ENCODE measurements at regions not wholly inside any gene's neighbourhood (a gene's known extent, or its start where the extent isn't known, plus 50 kb on each side); places are given as distances from the start of the nearest gene placed in this dataset.

DNA sequence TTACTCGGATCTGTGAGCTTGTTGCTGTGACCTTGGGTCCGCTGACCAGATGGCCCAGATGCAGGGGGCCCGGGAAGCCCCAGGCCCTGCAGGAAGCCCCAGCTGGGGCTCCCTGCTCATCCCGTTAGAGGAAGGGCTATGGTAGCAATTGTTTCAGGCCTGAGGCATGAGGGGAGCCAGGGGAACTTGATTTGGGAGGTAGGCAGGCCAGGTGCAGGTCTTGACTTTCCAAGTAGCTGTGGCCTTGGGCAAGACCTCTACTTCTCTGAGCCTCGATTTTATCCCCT, 55.0 kb upstream of the CXCL12 start:
- H4K20me1 ChIP-seq (ENCODE audit: insufficient read depth, low read length): no peaks in the 10 kb centered on the region
- no peaks in the 10 kb centered on the region for H3K9me3 ChIP-seq (ENCODE audit: low read depth, low read length)
- no peak overlapping the region for H3K4me3 ChIP-seq (ENCODE audit: insufficient read depth, low read length)
- no peaks in the 10 kb centered on the region for H3K36me3 ChIP-seq (ENCODE audit: insufficient read depth, low read length)
- H3K27ac ChIP-seq (ENCODE audit: low read depth, low read length): no peak overlapping the region
- TF ChIP-seq, protein P1, sequence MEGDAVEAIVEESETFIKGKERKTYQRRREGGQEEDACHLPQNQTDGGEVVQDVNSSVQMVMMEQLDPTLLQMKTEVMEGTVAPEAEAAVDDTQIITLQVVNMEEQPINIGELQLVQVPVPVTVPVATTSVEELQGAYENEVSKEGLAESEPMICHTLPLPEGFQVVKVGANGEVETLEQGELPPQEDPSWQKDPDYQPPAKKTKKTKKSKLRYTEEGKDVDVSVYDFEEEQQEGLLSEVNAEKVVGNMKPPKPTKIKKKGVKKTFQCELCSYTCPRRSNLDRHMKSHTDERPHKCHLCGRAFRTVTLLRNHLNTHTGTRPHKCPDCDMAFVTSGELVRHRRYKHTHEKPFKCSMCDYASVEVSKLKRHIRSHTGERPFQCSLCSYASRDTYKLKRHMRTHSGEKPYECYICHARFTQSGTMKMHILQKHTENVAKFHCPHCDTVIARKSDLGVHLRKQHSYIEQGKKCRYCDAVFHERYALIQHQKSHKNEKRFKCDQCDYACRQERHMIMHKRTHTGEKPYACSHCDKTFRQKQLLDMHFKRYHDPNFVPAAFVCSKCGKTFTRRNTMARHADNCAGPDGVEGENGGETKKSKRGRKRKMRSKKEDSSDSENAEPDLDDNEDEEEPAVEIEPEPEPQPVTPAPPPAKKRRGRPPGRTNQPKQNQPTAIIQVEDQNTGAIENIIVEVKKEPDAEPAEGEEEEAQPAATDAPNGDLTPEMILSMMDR (IDR thresholded peaks at IDR 0.05; ENCODE audit: extremely low read depth, low read depth, low read length): no peak
- H2AFZ ChIP-seq (ENCODE audit: low read length): no peak overlapping the region
- DNase-seq (ENCODE audit: insufficient read length, low spot score, missing footprints): no peak
- no peaks in the 10 kb centered on the region for H3K27me3 ChIP-seq (ENCODE audit: insufficient read depth, low read length)
- H3K79me2 ChIP-seq (ENCODE audit: insufficient read depth, low read length): no peaks in the 10 kb centered on the region
- peaks cover 8% of the 10 kb centered on the region for H3K4me1 ChIP-seq (ENCODE audit: insufficient read depth, low read length)
- H3K4me2 ChIP-seq (ENCODE audit: insufficient read depth, low read length): no peak overlapping the region

- Histone ChIP-seq H2AFZ (ENCODE audit: low read length) (no peak overlapping the region), H3K4me2 (ENCODE audit: insufficient read depth, low read length) (no peak overlapping the region), H3K9me3 (ENCODE audit: low read depth, low read length) (no peaks in the 10 kb centered on the region), H3K27ac (ENCODE audit: low read depth, low read length) (no peak overlapping the region), H3K79me2 (ENCODE audit: insufficient read depth, low read length) (no peaks in the 10 kb centered on the region), H3K4me1 (ENCODE audit: insufficient read depth, low read length) (peaks cover 2% of the 10 kb centered on the region), H4K20me1 (ENCODE audit: insufficient read depth, low read length) (no peaks in the 10 kb centered on the region), H3K36me3 (ENCODE audit: insufficient read depth, low read length) (no peaks in the 10 kb centered on the region), H3K4me3 (ENCODE audit: insufficient read depth, low read length) (no peak overlapping the region), H3K27me3 (ENCODE audit: insufficient read depth, low read length) (no peaks in the 10 kb centered on the region)
- TF ChIP-seq, protein P1 (IDR thresholded peaks at IDR 0.05; ENCODE audit: extremely low read depth, low read depth, low read length): peak; percentile 30
- no peak for DNase-seq (ENCODE audit: insufficient read length, low spot score, missing footprints)
Measured at GRCh38 chr10:44457259-44457658, 72.4 kb upstream of the CXCL12 start.

GRCh38 chr10:44458671-44459413, 73.9 kb upstream of the CXCL12 start:
- no peaks in the 10 kb centered on the region for H3K36me3 ChIP-seq (ENCODE audit: insufficient read depth, low read length)
- no peak overlapping the region for H3K4me2 ChIP-seq (ENCODE audit: insufficient read depth, low read length)
- no peaks in the 10 kb centered on the region for H4K20me1 ChIP-seq (ENCODE audit: insufficient read depth, low read length)
- H3K27ac ChIP-seq (ENCODE audit: low read depth, low read length): no peak overlapping the region
- H3K9me3 ChIP-seq (ENCODE audit: low read depth, low read length): no peaks in the 10 kb centered on the region
- no peak overlapping the region for H3K4me3 ChIP-seq (ENCODE audit: insufficient read depth, low read length)
- DNase-seq (ENCODE audit: insufficient read length, low spot score, missing footprints): peak; percentile 38
- H3K79me2 ChIP-seq (ENCODE audit: insufficient read depth, low read length): no peaks in the 10 kb centered on the region
- no peak overlapping the region for H2AFZ ChIP-seq (ENCODE audit: low read length)
- TF ChIP-seq, protein P1 (IDR thresholded peaks at IDR 0.05; ENCODE audit: extremely low read depth, low read depth, low read length): no peak
- H3K27me3 ChIP-seq (ENCODE audit: insufficient read depth, low read length): no peaks in the 10 kb centered on the region
- H3K4me1 ChIP-seq (ENCODE audit: insufficient read depth, low read length): peaks cover 18% of the 10 kb centered on the region

- DNase-seq (ENCODE audit: insufficient read length, low spot score, missing footprints): peak; percentile 9
- Histone ChIP-seq H3K79me2 (ENCODE audit: insufficient read depth, low read length) (no peaks in the 10 kb centered on the region), H3K9me3 (ENCODE audit: low read depth, low read length) (no peaks in the 10 kb centered on the region), H3K27ac (ENCODE audit: low read depth, low read length) (no peak overlapping the region), H3K4me3 (ENCODE audit: insufficient read depth, low read length) (no peak overlapping the region), H2AFZ (ENCODE audit: low read length) (no peak overlapping the region), H3K4me1 (ENCODE audit: insufficient read depth, low read length) (peaks cover 22% of the 10 kb centered on the region), H4K20me1 (ENCODE audit: insufficient read depth, low read length) (no peaks in the 10 kb centered on the region), H3K36me3 (ENCODE audit: insufficient read depth, low read length) (no peaks in the 10 kb centered on the region), H3K27me3 (ENCODE audit: insufficient read depth, low read length) (no peaks in the 10 kb centered on the region), H3K4me2 (ENCODE audit: insufficient read depth, low read length) (no peak overlapping the region)
- TF ChIP-seq, protein P1 (IDR thresholded peaks at IDR 0.05; ENCODE audit: extremely low read depth, low read depth, low read length): no peak
Measured at GRCh38 chr10:44459671-44460070, 74.8 kb upstream of the CXCL12 start.
